ENCODE measurements at regions not wholly inside any gene's neighbourhood (a gene's known extent, or its start where the extent isn't known, plus 50 kb on each side); places are given as distances from the start of the nearest gene placed in this dataset.

GRCh38 chr7:116332766-116333165, 122.4 kb downstream of the TES start:
- Histone ChIP-seq H3K27me3 (ENCODE audit: control insufficient read depth in 2 of 2, insufficient read depth in 2 of 2, low read length in 2 of 2) (peaks cover 7 to 14% of the 10 kb centered on the region in 2 experiments; a peak in 4 of 5 replicates), H3K9me1 (ENCODE audit: control insufficient read depth, insufficient read depth, low read length) (no peaks in the 10 kb centered on the region), H3K4me2 (ENCODE audit: insufficient read depth, low read length) (no peak overlapping the region), H2AFZ (ENCODE audit: low read depth, low read length) (no peak overlapping the region), H3K27ac (ENCODE audit: extremely low read depth, low read depth, low read length) (no peak overlapping the region), H4K20me1 (replicated peaks; ENCODE audit: control insufficient read depth, insufficient read depth, low read length) (no peaks in the 10 kb centered on the region), H3K36me3 (ENCODE audit: control insufficient read depth, insufficient read depth, low read length) (no peaks in the 10 kb centered on the region), H3K9me3 (replicated peaks; ENCODE audit: control insufficient read depth, insufficient read depth, low read depth, low read length) (no peaks in the 10 kb centered on the region), H3K4me3 (no peak overlapping the region), H3K79me2 (ENCODE audit: control insufficient read depth, insufficient read depth, low read length) (no peaks in the 10 kb centered on the region), H3K4me1 (replicated peaks in 1 of 2; ENCODE audit: control insufficient read depth in 2 of 2, insufficient read depth in 2 of 2, low read length in 2 of 2) (no peaks in the 10 kb centered on the region), H3K9ac (ENCODE audit: insufficient read depth in 1 of 2, low read depth in 2 of 2, low read length in 2 of 2) (no peak overlapping the region)
- TF ChIP-seq RBM22 (IDR thresholded peaks at IDR 0.05; ENCODE audit: low read depth, low read length, poor library complexity, severe bottlenecking) (no peak), ZFX (CRISPR knock-in tag; IDR thresholded peaks at IDR 0.05) (no peak)
- ATAC-seq (no peak), DNase-seq (ENCODE audit: extremely low read depth in 1 of 4, low spot score in 3 of 4) (no peak), FAIRE-seq (no peak)
- WGBS (ENCODE audit: insufficient coverage, low coverage, missing lambda C conversion rate) = 4% methylated on average over 3 of the region's 3 CpGs
- ChIA-PET CTCF (ENCODE audit: low intra/inter-chr PET ratio) (no interaction called here), POLR2A (no interaction called here)
- BruUV-seq (replicated peaks) = no TSS peak
- in situ Hi-C loops (cut with MboI) (no loop called here), intact Hi-C loops (cut with micrococcal nuclease) (no loop called here)

- Histone ChIP-seq H3K4me2 (ENCODE audit: insufficient read depth, low read length) (no peak overlapping the region), H2AFZ (ENCODE audit: low read depth, low read length) (no peak overlapping the region), H3K9me3 (replicated peaks; ENCODE audit: control insufficient read depth, insufficient read depth, low read depth, low read length) (no peaks in the 10 kb centered on the region), H3K79me2 (ENCODE audit: control insufficient read depth, insufficient read depth, low read length) (no peaks in the 10 kb centered on the region), H3K4me3 (no peak overlapping the region), H3K9ac (ENCODE audit: insufficient read depth in 1 of 2, low read depth in 2 of 2, low read length in 2 of 2) (no peak overlapping the region), H3K36me3 (ENCODE audit: control insufficient read depth, insufficient read depth, low read length) (no peaks in the 10 kb centered on the region), H3K27me3 (ENCODE audit: control insufficient read depth in 2 of 2, insufficient read depth in 2 of 2, low read length in 2 of 2) (peaks cover 7 to 8% of the 10 kb centered on the region in 2 experiments; a peak in 3 of 5 replicates), H3K4me1 (replicated peaks in 1 of 2; ENCODE audit: control insufficient read depth in 2 of 2, insufficient read depth in 2 of 2, low read length in 2 of 2) (peaks cover 0 to 5% of the 10 kb centered on the region in 2 experiments; a peak in 3 of 5 replicates), H3K27ac (ENCODE audit: extremely low read depth, low read depth, low read length) (no peak overlapping the region), H3K9me1 (ENCODE audit: control insufficient read depth, insufficient read depth, low read length) (no peaks in the 10 kb centered on the region), H4K20me1 (replicated peaks; ENCODE audit: control insufficient read depth, insufficient read depth, low read length) (no peaks in the 10 kb centered on the region)
- no peak for FAIRE-seq
- intact Hi-C loops (cut with micrococcal nuclease) (no loop called here), in situ Hi-C loops (cut with MboI) (no loop called here)
- WGBS (ENCODE audit: insufficient coverage, low coverage, missing lambda C conversion rate) = 7% methylated on average over 3 of the region's 3 CpGs
- POLR2A ChIA-PET = interaction anchor here (0.6 kb wide), 1 partner anchor 9 kb away, joined by 3 read pairs; no protein-coding TSS in a partner anchor
- no peak for DNase-seq (ENCODE audit: extremely low read depth in 1 of 4, low spot score in 3 of 4)
- CTCF ChIA-PET (ENCODE audit: low intra/inter-chr PET ratio) = no interaction called here
- 0 out of 3 replicates have a peak, but pooled peaks have one; percentile 46 for ATAC-seq
- BruUV-seq (replicated peaks) = no TSS peak
- no peak for TF ChIP-seq BCOR (IDR thresholded peaks at IDR 0.05)
- no peak for TF ChIP-seq RBM22 (IDR thresholded peaks at IDR 0.05; ENCODE audit: low read depth, low read length, poor library complexity, severe bottlenecking)
- TF ChIP-seq STAT5B (CRISPR knock-in tag; IDR thresholded peaks at IDR 0.05) = no peak
- no peak for TF ChIP-seq ZNF24 (IDR thresholded peaks at IDR 0.05)
- no peak for TF ChIP-seq ZBTB7A (IDR thresholded peaks at IDR 0.05; ENCODE audit: borderline replicate concordance, control insufficient read depth, low read depth, low read length)
- TF ChIP-seq GATA2 (CRISPR knock-in tag; IDR thresholded peaks at IDR 0.05) = no peak
- TF ChIP-seq ZNF766 (CRISPR knock-in tag; conservative IDR thresholded peaks at IDR 0.05) = no peak
- no peak for TF ChIP-seq ETS1 (conservative IDR thresholded peaks at IDR 0.05; ENCODE audit: control insufficient read depth, low read depth, low read length)
- TF ChIP-seq HES1 (IDR thresholded peaks at IDR 0.05; ENCODE audit: low read depth) = no peak
- no peak for TF ChIP-seq TOE1 (IDR thresholded peaks at IDR 0.05; ENCODE audit: borderline replicate concordance)
- TF ChIP-seq TOE1 (CRISPR knock-in tag; IDR thresholded peaks at IDR 0.05; ENCODE audit: borderline replicate concordance, low read depth) = no peak
- no peak for TF ChIP-seq RB1 (IDR thresholded peaks at IDR 0.05; ENCODE audit: low read depth)
- no peak for TF ChIP-seq SNIP1 (IDR thresholded peaks at IDR 0.05; ENCODE audit: low read depth)
- no peak for TF ChIP-seq DDX20 (tag; IDR thresholded peaks at IDR 0.05; ENCODE audit: low read depth)
Observed at GRCh38 chr7:116334555-116334954, 124.2 kb downstream of the TES start.

All from K562 (cell line).